Thoracic aorta (tissue), 2 donors: ENCODE measurements at regions not wholly inside any gene's neighbourhood (a gene's known extent, or its start where the extent isn't known, plus 50 kb on each side); places are given as distances from the start of the nearest gene placed in this dataset.

Experiments
- ATAC-seq: fragments of 150-250 bp; one replicate; pipeline ENCODE4 v1.8.0; 2017; ENCODE audit warnings: low read depth; ENCODE audit not compliant: insufficient number of reproducible peaks, low FRiP score
- DNase-seq: peaks from one replicate; pipeline ENCODE4 v3.0.0-alpha.2; 2020; ENCODE audit warnings: low spot score
- H3K27ac ChIP-seq, 2 donors: fragments of 200-600 bp; sonication (generic); 1 replicate in 1 of 2; 2 replicates in 1 of 2; pipeline ENCODE4 v1.5.1; 2016; ENCODE audit warnings: mild to moderate bottlenecking in 2 of 2, moderate library complexity in 2 of 2
- H3K27me3 ChIP-seq: fragments of 200-600 bp; sonication (generic); replicated peaks from 2 replicates; pipeline ENCODE4 v1.6.0; 2016; ENCODE audit warnings: mild to moderate bottlenecking; ENCODE audit not compliant: insufficient read depth
- H3K36me3 ChIP-seq: fragments of 200-600 bp; sonication (generic); one replicate; pipeline ENCODE4 v1.5.1; 2016
- H3K4me1 ChIP-seq, 2 donors: fragments of 200-600 bp; sonication (generic); 1 replicate in 1 of 2; 2 replicates in 1 of 2; pipeline versions ENCODE4 v1.5.1 to v1.6.0; 2016; ENCODE audit warnings: low read depth in 2 of 2, mild to moderate bottlenecking in 1 of 2; ENCODE audit not compliant: control insufficient read depth in 1 of 2
- H3K4me3 ChIP-seq: fragments of 200-600 bp; sonication (generic); 2 replicates; pipeline ENCODE4 v1.5.1; 2016; ENCODE audit warnings: mild to moderate bottlenecking
- H3K9me3 ChIP-seq: fragments of 200-600 bp; sonication (generic); 2 replicates; pipeline ENCODE4 v1.5.1; 2016
- CTCF ChIP-seq: fragments of 200-600 bp; sonication (generic); IDR thresholded peaks from one replicate; pipeline ENCODE4 v1.5.1; 2019; ENCODE audit warnings: antibody characterized with exemption

DNA sequence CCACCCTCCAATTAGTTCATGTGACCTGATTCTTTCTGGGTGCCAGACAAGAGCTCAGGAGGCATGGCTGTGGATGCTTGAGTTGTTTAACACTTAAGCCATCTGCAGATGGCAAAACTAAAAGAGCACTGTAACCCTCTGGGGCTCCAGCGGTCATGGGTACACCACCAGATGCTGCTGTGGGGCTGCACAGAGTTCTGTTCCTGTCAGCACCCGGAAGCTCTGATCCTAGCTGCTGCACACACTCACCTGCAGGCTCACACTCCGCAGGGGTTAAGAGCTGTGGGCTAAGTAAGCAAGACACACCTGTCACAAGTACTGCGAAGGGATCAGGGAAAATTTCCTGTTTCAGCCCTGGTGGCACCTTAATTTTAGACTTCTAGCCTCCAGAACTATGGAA is 307.8 kb downstream of the C11orf87 start:
- Histone ChIP-seq H3K27me3 (no peaks in the 10 kb centered on the region), H3K36me3 (no peaks in the 10 kb centered on the region), H3K4me1 (no peaks in the 10 kb centered on the region), H3K27ac (no peak overlapping the region), H3K9me3 (no peaks in the 10 kb centered on the region), H3K4me3 (no peak overlapping the region)
- DNase-seq: no peak
- no peak for ATAC-seq
- no peak for TF ChIP-seq CTCF

DNA sequence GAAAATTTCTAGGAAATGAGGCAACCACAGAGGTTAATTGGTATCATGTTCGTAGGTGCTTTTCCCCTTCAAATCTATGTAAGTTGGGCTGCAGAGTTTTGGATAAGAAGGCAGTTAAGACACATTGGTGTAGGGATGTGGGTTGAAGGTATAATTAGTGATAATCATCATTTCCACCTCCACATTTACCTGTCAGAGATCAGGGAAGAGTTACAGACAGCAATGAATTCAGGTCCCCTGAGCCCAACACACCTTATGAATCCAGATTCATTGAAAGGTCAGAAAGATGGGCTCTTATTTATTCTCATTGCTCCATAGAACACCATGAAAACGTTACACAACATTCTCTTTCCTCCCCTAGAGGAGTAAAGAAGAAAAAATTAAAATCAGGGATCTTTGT is 308.7 kb downstream of the C11orf87 start:
- Histone ChIP-seq H3K4me1 (no peaks in the 10 kb centered on the region), H3K9me3 (no peaks in the 10 kb centered on the region), H3K27me3 (no peaks in the 10 kb centered on the region), H3K27ac (no peak overlapping the region), H3K36me3 (no peaks in the 10 kb centered on the region), H3K4me3 (no peak overlapping the region)
- TF ChIP-seq CTCF: no peak
- no peak for ATAC-seq
- DNase-seq: no peak

- Histone ChIP-seq H3K4me3 (no peak overlapping the region), H3K27me3 (no peaks in the 10 kb centered on the region), H3K27ac (no peak overlapping the region), H3K36me3 (no peaks in the 10 kb centered on the region), H3K4me1 (no peaks in the 10 kb centered on the region), H3K9me3 (no peaks in the 10 kb centered on the region)
- TF ChIP-seq CTCF: no peak
- DNase-seq (no peak), ATAC-seq (no peak)
Measured at GRCh38 chr11:109731451-109731850, 309.5 kb downstream of the C11orf87 start.

DNA sequence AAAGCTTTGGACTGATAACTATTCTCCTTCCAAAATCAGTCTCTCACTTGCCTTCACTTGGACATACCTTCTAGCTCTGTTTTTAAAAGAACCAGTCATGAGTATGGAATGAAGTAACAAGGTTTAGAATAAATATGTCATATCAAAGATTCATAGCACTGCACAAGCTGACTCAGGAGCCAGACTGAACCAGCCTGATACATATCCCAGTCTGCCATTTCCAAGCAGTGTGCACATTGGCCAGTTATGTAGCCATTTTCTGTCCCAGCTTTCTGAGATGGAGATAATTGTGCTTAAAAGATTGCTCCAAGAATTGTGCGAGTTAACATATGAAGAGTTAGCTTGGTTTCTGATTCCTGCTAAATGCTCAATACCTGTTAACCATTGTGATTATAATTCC is 311.3 kb downstream of the C11orf87 start:
- no peak overlapping the region for H3K4me3 ChIP-seq
- H3K36me3 ChIP-seq: no peaks in the 10 kb centered on the region
- TF ChIP-seq CTCF: no peak
- DNase-seq (no peak), ATAC-seq (no peak)
- no peak overlapping the region for H3K27ac ChIP-seq
- no peaks in the 10 kb centered on the region for H3K9me3 ChIP-seq
- no peaks in the 10 kb centered on the region for H3K4me1 ChIP-seq
- no peaks in the 10 kb centered on the region for H3K27me3 ChIP-seq

GRCh38 chr11:109734566-109734965 is 312.6 kb downstream of the C11orf87 start:
- no peak overlapping the region for H3K27ac ChIP-seq
- DNase-seq: no peak
- H3K4me3 ChIP-seq: no peak overlapping the region
- no peaks in the 10 kb centered on the region for H3K4me1 ChIP-seq
- no peaks in the 10 kb centered on the region for H3K36me3 ChIP-seq
- no peaks in the 10 kb centered on the region for H3K27me3 ChIP-seq
- no peaks in the 10 kb centered on the region for H3K9me3 ChIP-seq
- no peak for TF ChIP-seq CTCF
- ATAC-seq: no peak
